Panc1 (cell line): ENCODE measurements at regions not wholly inside any gene's neighbourhood (a gene's known extent, or its start where the extent isn't known, plus 50 kb on each side); places are given as distances from the start of the nearest gene placed in this dataset.

Source experiments
- ATAC-seq: fragments of 200-7000 bp; cut with Tn5 transposase; 2 replicates; pipeline ENCODE4 v1.9.1; 2020; ENCODE audit warnings: mild to moderate bottlenecking, moderate library complexity
- BruUV-seq: library from RNA; stranded (reverse); fragments of 400-500 nt; replicated peaks from 2 replicates; lab custom pipeline; 2021; lab: Mats Ljungman, UMichigan
- CTCF ChIA-PET: fragments of 300-600 bp; sonication (Branson Sonifier 250); formaldehyde crosslinking; loops from one replicate; lab custom pipeline; 2022; ENCODE audit warnings: antibody characterized with exemption; lab: Charles Lee
- POLR2A ChIA-PET: fragments of 300-600 bp; sonication (Branson Sonifier 250); formaldehyde crosslinking; loops from one replicate; lab custom pipeline; 2022; ENCODE audit warnings: antibody characterized with exemption; lab: Charles Lee
- DNase-seq: peaks from one replicate; pipeline ENCODE4 v3.0.0-alpha.2; 2010; ENCODE audit warnings: low read depth, low spot score
- H3K27ac ChIP-seq: 2 replicates; pipeline ENCODE4 v1.5.1; 2011; ENCODE audit warnings: mild to moderate bottlenecking, low read length, inconsistent platforms
- H3K27me3 ChIP-seq: fragments of 200-500 bp; sonication (Bioruptor generic); 2 replicates; pipeline ENCODE4 v1.6.0; 2014; ENCODE audit warnings: low read length, inconsistent platforms; ENCODE audit not compliant: control insufficient read depth, insufficient read depth
- H3K36me3 ChIP-seq: fragments of 200-500 bp; sonication (Bioruptor generic); 2 replicates; pipeline ENCODE4 v1.5.1; 2014; ENCODE audit warnings: inconsistent platforms, mild to moderate bottlenecking, low read length, moderate library complexity; ENCODE audit not compliant: control insufficient read depth, insufficient read depth
- H3K4me1 ChIP-seq: 2 replicates; pipeline ENCODE4 v1.5.1; 2011; ENCODE audit warnings: inconsistent platforms, mild to moderate bottlenecking, low read length, moderate library complexity; ENCODE audit not compliant: control insufficient read depth, insufficient read depth
- H3K4me3 ChIP-seq, 2 experiments: 2 replicates each; pipeline ENCODE4 v1.5.1; 2011 to 2012; ENCODE audit warnings: low read depth in 2 of 2, low read length in 2 of 2, mild to moderate bottlenecking in 2 of 2, inconsistent platforms in 1 of 2, moderate library complexity in 1 of 2
- H3K9me3 ChIP-seq: fragments of 200-500 bp; sonication (Bioruptor generic); 2 replicates; pipeline ENCODE4 v1.5.1; 2014; ENCODE audit warnings: low read depth, mild to moderate bottlenecking, inconsistent platforms, low read length, moderate library complexity; ENCODE audit not compliant: control insufficient read depth, insufficient read depth
- CTCF ChIP-seq: fragments of 450-650 bp; IDR thresholded peaks from 2 replicates; pipeline ENCODE4 v1.5.1; 2017; ENCODE audit warnings: mild to moderate bottlenecking
- POLR2AphosphoS5 ChIP-seq: IDR thresholded peaks from 2 replicates; pipeline ENCODE4 v1.6.1; 2012; ENCODE audit warnings: mild to moderate bottlenecking, low read depth, low read length, moderate library complexity
- REST ChIP-seq, 2 experiments: IDR thresholded peaks; 2 replicates each; pipeline ENCODE4 v1.6.1; 2011 to 2012; ENCODE audit warnings: low read depth in 2 of 2, control low read depth in 1 of 2, low read length in 1 of 2, mild to moderate bottlenecking in 1 of 2, moderate library complexity in 1 of 2; ENCODE audit not compliant: insufficient read depth in 1 of 2
- SIN3A ChIP-seq: IDR thresholded peaks from 2 replicates; pipeline ENCODE4 v1.6.1; 2012; ENCODE audit warnings: low read depth, mild to moderate bottlenecking, low read length, moderate library complexity, borderline replicate concordance; ENCODE audit not compliant: insufficient read depth
- TCF7L2 ChIP-seq: IDR thresholded peaks from 2 replicates; pipeline ENCODE4 v1.6.1; 2011; ENCODE audit warnings: mild to moderate bottlenecking, low read depth, low read length, inconsistent platforms
- in situ Hi-C: cut with HindIII; loops from 2 replicates; pipeline ENCODE4 v1.10.0; 2016; ENCODE audit warnings: low sequenced_read_pairs, low pct_unique_long_range_greater_than_20kb
- intact Hi-C: fragments of 100-400 bp; cut with micrococcal nuclease; formaldehyde crosslinking; loops from one replicate; pipeline ENCODE4 v1.10.0; 2022; ENCODE audit not compliant: unreplicated experiment

GRCh38 chr4:163702736-163703135 is 208.2 kb downstream of the TMA16 start:
- Histone ChIP-seq H3K36me3 (no peaks in the 10 kb centered on the region), H3K27me3 (no peaks in the 10 kb centered on the region), H3K9me3 (no peaks in the 10 kb centered on the region), H3K4me1 (no peaks in the 10 kb centered on the region), H3K4me3 (no peak overlapping the region), H3K27ac (no peak overlapping the region)
- in situ Hi-C loops (no loop called here), intact Hi-C loops (no loop called here)
- ATAC-seq (no peak), DNase-seq (no peak)
- TF ChIP-seq SIN3A (no peak), REST (IDR thresholded peaks at IDR 0.05; ENCODE audit: insufficient read depth in 1 of 2, low read depth in 2 of 2, low read length in 1 of 2) (no peak), POLR2AphosphoS5 (no peak), TCF7L2 (no peak), CTCF (no peak)
- ChIA-PET POLR2A (no interaction called here), CTCF (no interaction called here)
- BruUV-seq = no TSS peak

GRCh38 chr4:163703251-163703650 is 208.8 kb downstream of the TMA16 start:
- H3K27ac ChIP-seq = no peak overlapping the region
- in situ Hi-C loops = no loop called here
- BruUV-seq = no TSS peak
- no peaks in the 10 kb centered on the region for H3K36me3 ChIP-seq
- ChIA-PET POLR2A (no interaction called here), CTCF (no interaction called here)
- intact Hi-C loops = no loop called here
- H3K4me1 ChIP-seq = no peaks in the 10 kb centered on the region
- no peak for ATAC-seq
- TF ChIP-seq POLR2AphosphoS5 (no peak), CTCF (no peak), REST (IDR thresholded peaks at IDR 0.05; ENCODE audit: insufficient read depth in 1 of 2, low read depth in 2 of 2, low read length in 1 of 2) (no peak), SIN3A (no peak), TCF7L2 (no peak)
- DNase-seq = no peak
- H3K27me3 ChIP-seq = no peaks in the 10 kb centered on the region
- H3K9me3 ChIP-seq = no peaks in the 10 kb centered on the region
- no peak overlapping the region for H3K4me3 ChIP-seq
